HG03354 (cell line): ENCODE measurements at regions not wholly inside any gene's neighbourhood (a gene's known extent, or its start where the extent isn't known, plus 50 kb on each side); places are given as distances from the start of the nearest gene placed in this dataset.
"Not testable (repeated sequence)": the region's sequence is repeated elsewhere in the genome, so short reads cannot be mapped to it uniquely, and the experiment has no call there.

Experiments
- ATAC-seq: cut with Tn5 transposase; IDR thresholded peaks from one replicate; pipeline ENCODE4 v1.9.1; 2021; ENCODE audit warnings: mild to moderate bottlenecking; ENCODE audit not compliant: unreplicated experiment, poor library complexity, severe bottlenecking

- no peak for ATAC-seq
Observed at GRCh38 chr16:8094696-8095095, 495.6 kb downstream of the TMEM114 start.

DNA sequence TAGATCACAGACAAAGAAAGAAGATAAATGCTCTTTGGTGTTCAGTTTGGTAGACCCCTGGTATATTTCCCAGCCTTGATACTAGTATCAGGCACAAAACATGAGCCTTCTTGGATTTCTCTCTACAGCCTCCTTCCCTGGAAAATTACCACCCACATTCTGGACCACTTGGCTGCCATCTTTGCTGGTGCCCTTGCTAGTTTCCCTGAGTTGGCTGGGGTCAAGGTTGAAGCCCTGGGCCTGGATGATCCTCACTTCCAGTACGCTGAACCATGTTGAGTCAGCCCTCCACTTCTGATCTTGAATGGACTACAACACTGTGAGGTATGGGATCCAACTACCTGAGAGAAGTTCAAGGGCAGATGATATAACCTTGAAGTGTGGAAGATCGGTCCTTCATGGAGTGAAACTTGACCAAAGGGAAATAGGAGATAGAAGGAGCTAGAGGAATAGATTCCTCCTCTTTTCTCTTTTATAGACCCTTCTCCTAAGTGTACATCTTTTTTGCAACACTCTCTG is 501.4 kb downstream of the TMEM114 start:
- no peak for ATAC-seq

DNA sequence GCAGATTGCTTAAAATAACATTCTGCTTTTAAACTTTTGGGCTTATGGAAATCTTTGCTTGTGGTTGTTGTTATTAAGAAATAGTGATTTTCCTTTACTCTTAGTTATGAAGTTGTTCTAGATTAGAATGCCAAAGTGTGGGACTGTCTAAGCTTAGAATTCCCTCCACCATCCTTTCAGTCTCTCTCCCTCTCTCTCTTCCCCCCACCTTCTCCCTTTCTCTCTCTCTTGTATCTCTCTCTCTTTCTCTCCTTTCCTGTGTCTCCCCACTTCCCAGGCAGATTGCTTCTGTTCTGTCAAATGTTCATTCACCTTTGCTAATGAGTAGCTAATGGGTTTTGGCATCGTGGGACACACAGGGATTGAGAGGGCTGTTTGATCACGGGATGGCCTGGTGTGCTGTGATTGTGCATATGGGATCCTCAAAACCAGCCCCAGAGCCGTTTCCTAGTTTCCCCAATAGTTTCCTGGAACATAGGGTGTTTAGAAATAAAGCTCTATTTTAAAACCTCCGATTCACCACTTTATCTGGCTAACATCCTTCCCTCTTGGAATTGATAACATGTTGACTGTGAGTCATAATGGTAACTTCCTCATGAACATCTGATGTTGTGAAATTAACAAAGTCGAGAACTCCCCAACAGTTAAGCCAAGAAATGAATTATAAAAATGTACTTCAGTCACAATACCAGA is 502.6 kb downstream of the TMEM114 start:
- no peak for ATAC-seq

GRCh38 chr16:8087146-8087545 is 503.2 kb downstream of the TMEM114 start:
- ATAC-seq = no peak

DNA sequence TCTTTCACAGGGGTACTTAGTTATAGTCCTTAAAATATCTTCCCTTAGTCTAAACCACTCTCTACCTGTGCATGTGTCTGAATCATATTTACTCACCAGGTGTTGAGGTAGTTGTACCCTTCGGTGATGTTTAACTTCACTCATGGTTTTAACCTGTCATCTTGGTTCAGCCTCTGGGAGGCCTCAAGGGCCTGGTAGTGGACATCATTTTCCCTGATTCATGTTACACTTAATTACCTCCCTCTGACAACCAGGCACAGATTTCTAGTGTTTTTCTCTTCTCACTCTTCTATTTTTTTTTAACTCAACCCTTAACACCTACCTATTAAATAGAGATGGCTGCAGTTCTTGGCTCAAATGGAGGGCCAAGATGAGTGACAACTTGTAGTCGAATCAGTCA is 505.4 kb downstream of the TMEM114 start:
- ATAC-seq = no peak

DNA sequence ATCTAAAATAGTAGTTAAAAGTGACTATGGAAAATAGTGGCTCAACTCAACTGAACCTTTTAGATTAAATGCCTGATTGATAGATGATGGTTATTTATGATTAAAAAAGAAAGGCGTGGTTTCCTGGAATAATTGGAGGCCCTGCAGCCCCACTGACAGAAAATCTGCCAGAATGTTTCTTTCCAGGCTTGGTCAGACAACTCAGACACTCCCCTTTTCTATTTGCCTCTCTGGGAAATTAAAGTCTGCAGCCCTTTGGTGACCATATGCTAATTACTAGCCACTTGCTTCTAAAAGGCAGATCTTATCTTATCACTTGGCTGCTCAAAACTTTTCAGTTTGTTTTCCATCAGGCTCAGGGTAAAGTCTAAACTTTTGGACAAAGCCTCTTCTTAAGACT is 506.0 kb downstream of the TMEM114 start:
- no peak for ATAC-seq

GRCh38 chr16:8083560-8083959 is 506.8 kb downstream of the TMEM114 start:
- ATAC-seq = no peak

DNA sequence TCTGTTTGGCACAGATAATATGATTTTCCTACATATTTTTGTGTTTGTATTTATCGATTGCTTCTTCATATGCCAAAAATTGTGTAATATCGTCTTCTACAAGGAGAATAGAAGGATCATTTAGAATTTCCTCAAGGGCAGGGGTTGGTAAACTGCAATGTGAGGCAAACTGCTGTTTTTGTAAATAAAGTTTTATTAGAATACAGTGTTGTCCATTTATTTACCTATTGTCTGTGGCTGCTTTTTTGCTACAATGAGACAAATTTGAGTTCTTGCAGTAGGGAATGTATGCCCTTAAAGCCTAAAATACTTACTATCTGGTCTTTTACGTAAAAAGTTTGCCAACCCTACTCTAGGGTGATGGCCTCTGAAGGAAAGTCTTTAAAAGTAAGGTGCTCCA is 509.5 kb downstream of the TMEM114 start:
- no peak for ATAC-seq

GRCh38 chr16:8075271-8075670 is 515.0 kb downstream of the TMEM114 start:
- no peak for ATAC-seq

DNA sequence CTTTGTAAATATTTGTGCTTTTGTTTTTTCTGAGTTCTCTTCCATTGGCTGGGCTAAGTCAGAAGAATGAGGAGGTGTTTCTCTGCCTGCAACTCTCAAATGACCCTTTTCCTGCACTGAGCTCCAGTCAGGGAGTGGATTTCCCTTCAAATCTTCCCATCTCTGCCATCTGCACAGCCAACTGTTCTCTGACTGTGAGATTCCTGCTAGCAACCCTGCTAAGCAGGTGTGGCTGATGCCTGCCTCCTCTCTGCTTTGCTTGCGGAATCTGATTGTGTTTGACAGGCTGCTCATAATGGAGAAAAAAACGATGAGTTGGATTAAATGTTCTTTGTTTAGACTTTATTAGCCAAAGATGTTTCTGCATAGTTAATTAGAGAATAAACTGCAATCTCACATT is 519.8 kb downstream of the TMEM114 start:
- no peak for ATAC-seq

DNA sequence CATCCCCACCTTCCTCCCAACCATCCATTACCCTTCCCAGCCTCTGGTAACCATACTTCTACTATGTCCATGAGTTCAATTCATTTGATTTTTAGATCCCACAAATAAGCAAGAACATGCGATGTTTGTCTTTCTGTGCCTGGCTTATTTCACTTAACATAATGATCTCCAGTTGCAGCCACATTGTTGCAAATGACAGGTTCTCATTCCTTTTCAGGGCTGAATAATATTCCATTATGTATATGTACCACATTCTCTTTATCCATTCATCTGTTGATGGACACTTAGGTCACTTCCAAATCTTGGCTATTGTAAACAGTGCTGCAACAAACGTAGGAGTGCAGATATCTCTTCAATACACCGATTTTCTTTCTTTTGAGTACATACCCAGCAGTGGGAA is 522.1 kb downstream of the TMEM114 start:
- ATAC-seq = not testable (repeated sequence)

GRCh38 chr16:8063159-8063558 is 527.2 kb downstream of the TMEM114 start:
- no peak for ATAC-seq

DNA sequence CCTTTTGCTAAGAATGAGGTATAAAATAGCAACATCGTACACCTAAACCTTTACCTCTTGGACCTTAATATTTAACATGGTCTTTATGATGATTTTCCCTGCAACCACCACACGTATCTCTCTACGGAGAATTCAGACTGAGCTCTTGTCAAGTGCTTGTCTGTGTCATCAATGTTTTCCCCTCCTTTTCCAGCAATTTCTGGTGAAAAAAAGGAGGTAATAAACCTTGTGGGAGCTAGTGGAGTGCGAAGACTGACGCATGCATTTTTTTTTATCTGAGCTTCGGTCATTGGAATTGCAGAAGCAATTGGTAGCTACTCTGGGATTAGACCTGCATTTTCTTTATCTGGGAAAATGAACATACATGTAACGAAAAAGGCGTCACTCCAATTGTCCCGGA is 527.6 kb downstream of the TMEM114 start:
- no peak for ATAC-seq

- ATAC-seq = no peak
Observed at GRCh38 chr16:8055761-8056160, 534.5 kb downstream of the TMEM114 start.

DNA sequence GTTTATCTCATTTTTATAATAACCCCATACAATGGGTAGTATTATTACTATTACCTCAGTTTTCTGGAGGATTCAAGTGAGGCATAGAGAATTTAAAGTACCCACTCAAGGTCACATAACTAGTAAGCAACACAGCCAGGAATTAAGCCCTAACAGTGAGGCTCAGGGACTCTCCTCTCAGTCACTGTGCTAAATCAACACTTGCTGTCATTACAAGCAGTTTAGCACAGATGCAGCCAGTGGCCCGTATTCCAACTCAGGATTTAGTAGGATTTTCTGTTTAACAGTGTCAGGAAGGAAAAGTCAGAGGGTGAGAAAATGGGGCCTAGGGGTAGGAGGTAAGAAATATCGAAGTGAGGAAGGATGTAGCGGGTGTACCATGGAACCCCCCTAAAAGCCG is 536.9 kb downstream of the TMEM114 start:
- ATAC-seq = no peak

DNA sequence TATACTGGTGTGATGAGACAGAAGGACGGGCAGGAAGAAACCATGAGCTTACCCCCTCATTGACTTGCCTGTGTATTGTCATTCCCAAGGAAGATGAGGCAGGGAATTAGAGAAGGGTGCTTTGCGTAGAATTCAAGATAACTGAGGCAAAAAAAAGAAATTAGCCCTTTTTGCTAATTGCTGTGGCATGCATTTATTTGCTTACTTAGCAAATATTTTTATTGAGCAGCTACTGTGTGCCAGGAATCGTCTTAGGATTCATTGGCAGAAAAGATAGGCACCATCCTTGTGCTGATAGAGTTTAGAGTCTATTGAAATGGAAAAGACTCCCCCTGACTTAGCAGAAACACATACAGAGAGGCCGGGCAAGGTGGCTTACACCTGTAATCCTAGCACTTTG is 541.9 kb downstream of the TMEM114 start:
- no peak for ATAC-seq

GRCh38 chr16:8047736-8048135 is 542.6 kb downstream of the TMEM114 start:
- ATAC-seq = no peak

GRCh38 chr16:8044796-8045195 is 545.5 kb downstream of the TMEM114 start:
- no peak for ATAC-seq

DNA sequence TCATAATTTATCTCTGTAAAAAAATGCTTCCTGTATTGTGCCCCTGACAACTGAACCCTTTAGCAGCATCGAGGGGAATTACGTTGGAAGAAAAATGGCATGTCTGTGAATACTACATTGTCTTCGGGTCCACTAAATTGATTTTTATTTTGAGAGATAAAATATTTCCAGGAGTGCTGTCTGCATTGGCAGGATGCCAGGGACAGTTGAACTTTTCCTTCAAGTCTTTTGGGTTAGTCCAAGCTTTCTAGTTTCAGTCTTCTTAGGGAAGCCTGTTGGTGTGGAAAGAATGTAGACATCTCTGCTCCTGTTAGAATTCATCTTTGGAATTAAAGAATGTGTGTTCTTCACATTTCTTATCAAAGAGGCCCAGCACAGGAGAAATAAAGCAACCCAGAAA is 557.9 kb downstream of the TMEM114 start:
- no peak for ATAC-seq

GRCh38 chr16:8030004-8030403 is 560.3 kb downstream of the TMEM114 start:
- ATAC-seq = not testable (repeated sequence)

DNA sequence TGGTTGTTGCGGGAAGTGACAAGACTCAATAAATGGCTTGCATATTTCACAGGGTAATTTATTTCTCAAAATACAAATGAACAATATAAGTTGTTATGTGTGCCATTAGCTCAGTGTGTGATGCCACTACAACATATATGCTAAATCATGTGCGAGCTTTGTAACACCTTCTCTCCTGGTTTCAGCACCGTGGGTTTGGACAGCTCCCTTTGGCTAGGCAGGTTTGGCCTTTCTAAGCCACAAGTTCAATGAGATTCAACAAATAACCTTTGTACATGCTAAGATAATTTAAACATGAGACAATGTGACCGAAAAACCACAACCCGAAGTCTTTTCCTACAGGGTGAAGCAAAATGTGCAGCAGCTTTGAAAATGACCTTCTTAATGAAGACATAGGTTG is 563.9 kb downstream of the TMEM114 start:
- no peak for ATAC-seq

GRCh38 chr16:8023326-8023725 is 567.0 kb downstream of the TMEM114 start:
- ATAC-seq = no peak
